ENCODE measurements at regions not wholly inside any gene's neighbourhood (a gene's known extent, or its start where the extent isn't known, plus 50 kb on each side); places are given as distances from the start of the nearest gene placed in this dataset.

- DNase-seq = peak; percentile 60 to 64
Measured at GRCh38 chr10:110398419-110399105, 93.8 kb upstream of the SMNDC1 start.

GRCh38 chr10:110399106-110399964, 94.6 kb upstream of the SMNDC1 start:
- DNase-seq = no peak

GRCh38 chr10:110399965-110400933, 95.5 kb upstream of the SMNDC1 start:
- DNase-seq = no peak

- DNase-seq = no peak
Measured at GRCh38 chr10:110401401-110402076, 96.2 kb upstream of the DUSP5 start.

- DNase-seq = no peak
Measured at GRCh38 chr10:110402077-110402416, 95.7 kb upstream of the DUSP5 start.

GRCh38 chr10:110403593-110403992, 94.1 kb upstream of the DUSP5 start:
- no peak for DNase-seq

GRCh38 chr10:110404413-110404812, 93.3 kb upstream of the DUSP5 start:
- no peak for DNase-seq

- no peak for DNase-seq
Measured at GRCh38 chr10:110404825-110405224, 92.9 kb upstream of the DUSP5 start.

- peak in 1 of 2 donors; percentile 34 for DNase-seq
Measured at GRCh38 chr10:110405380-110405779, 92.3 kb upstream of the DUSP5 start.

- no peak for DNase-seq
Measured at GRCh38 chr10:110407301-110408170, 90.2 kb upstream of the DUSP5 start.

GRCh38 chr10:110408203-110408871, 89.4 kb upstream of the DUSP5 start:
- peak; percentile 39 to 75 for DNase-seq

- no peak for DNase-seq
Measured at GRCh38 chr10:110408943-110409342, 88.8 kb upstream of the DUSP5 start.

- DNase-seq = no peak
Measured at GRCh38 chr10:110409488-110409887, 88.2 kb upstream of the DUSP5 start.

GRCh38 chr10:110409926-110410325, 87.8 kb upstream of the DUSP5 start:
- no peak for DNase-seq

- DNase-seq = peak in 1 of 2 donors; percentile 27
Measured at GRCh38 chr10:110410329-110411046, 87.2 kb upstream of the DUSP5 start.

GRCh38 chr10:110411047-110411410, 86.7 kb upstream of the DUSP5 start:
- no peak for DNase-seq

GRCh38 chr10:110413049-110413783, 84.5 kb upstream of the DUSP5 start:
- DNase-seq = peak in 1 of 2 donors; percentile 25

- DNase-seq = no peak
Measured at GRCh38 chr10:110413903-110414547, 83.7 kb upstream of the DUSP5 start.
